LNCAP (cell line): ENCODE measurements at regions not wholly inside any gene's neighbourhood (a gene's known extent, or its start where the extent isn't known, plus 50 kb on each side); places are given as distances from the start of the nearest gene placed in this dataset.

Source experiments
- TF ChIP-seq, protein P1 (sequence below): fragments of 450-650 bp; IDR thresholded peaks from 2 replicates; pipeline ENCODE4 v1.5.1; 2017; ENCODE audit warnings: mild to moderate bottlenecking

DNA sequence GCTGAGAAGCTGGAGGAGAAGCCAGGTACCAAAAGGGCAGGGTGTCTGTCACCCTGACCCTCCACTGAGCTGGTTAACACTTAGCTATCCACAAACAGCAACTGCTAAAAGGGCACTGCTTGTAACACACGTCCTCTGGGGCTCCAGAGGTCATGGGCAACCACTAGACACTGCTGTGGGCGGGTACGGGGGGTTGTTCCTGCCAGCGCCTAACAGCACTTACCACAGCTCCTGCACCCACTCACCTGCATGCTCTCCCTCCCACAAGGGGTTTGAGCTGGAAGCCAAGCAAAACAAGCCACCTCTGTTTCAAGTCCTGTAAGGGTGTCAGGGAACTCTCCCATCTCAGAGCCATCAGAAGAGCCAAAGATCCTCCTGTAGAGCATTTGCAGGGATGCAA, 407.6 kb downstream of the MFSD1 start:
- TF ChIP-seq, protein P1, sequence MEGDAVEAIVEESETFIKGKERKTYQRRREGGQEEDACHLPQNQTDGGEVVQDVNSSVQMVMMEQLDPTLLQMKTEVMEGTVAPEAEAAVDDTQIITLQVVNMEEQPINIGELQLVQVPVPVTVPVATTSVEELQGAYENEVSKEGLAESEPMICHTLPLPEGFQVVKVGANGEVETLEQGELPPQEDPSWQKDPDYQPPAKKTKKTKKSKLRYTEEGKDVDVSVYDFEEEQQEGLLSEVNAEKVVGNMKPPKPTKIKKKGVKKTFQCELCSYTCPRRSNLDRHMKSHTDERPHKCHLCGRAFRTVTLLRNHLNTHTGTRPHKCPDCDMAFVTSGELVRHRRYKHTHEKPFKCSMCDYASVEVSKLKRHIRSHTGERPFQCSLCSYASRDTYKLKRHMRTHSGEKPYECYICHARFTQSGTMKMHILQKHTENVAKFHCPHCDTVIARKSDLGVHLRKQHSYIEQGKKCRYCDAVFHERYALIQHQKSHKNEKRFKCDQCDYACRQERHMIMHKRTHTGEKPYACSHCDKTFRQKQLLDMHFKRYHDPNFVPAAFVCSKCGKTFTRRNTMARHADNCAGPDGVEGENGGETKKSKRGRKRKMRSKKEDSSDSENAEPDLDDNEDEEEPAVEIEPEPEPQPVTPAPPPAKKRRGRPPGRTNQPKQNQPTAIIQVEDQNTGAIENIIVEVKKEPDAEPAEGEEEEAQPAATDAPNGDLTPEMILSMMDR: no peak

DNA sequence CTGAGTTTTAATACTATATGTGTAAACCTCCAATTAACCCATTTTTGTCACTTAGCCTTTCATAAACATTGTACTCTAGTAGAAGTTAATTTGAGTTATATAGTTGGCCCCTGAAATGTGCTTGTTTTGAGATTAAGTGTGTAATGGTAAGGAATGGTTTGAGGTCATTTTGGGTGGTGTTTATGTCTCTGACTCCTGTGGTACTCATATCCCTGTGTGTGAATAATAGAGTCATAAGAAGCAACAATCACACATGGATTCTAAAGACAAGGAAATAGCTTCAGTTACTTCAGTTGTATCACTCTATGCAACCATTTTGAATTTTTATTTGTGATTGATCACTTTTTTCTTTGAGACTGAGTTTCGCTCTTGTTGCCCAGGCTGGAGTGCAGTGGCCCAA, 408.5 kb downstream of the MFSD1 start:
- TF ChIP-seq, protein P1: no peak

DNA sequence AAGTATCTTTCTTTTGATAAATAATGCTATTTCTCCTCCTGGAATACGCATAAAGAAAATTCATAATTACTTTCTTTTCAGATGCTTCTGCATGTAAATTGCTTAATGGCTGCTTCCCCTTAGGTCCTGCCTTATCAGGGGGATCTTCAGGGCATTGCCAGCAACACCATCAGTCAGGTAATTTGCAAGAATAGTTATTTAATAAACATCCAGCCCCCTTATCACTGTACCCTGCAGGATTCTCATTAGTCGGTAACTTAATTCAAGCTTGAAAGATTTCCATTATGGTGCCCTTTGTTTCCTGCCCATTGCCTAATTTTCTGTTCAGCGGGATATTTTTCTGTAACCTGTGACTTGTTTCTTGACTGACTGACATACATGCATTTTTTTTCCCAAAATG, 414.5 kb downstream of the MFSD1 start:
- TF ChIP-seq, protein P1: no peak

DNA sequence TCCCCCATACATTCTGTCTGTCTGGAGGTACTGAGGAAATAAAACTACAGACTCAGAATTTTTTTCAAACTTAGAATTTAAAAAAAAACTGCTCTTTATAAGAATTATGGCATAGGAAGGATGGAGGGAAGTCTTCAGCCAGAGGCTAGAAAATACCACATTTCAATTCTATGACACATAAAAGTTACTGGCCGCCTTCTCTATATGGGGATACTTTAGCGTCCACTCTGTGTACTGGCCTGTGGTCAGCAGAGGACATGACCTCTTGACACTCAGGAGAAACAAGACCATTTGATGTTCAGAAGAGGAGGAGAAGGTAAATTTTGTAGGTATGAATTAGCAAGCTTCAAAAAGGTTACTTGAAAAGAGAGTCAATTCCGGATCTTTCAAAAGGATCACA, 417.4 kb downstream of the MFSD1 start:
- TF ChIP-seq, protein P1: no peak

DNA sequence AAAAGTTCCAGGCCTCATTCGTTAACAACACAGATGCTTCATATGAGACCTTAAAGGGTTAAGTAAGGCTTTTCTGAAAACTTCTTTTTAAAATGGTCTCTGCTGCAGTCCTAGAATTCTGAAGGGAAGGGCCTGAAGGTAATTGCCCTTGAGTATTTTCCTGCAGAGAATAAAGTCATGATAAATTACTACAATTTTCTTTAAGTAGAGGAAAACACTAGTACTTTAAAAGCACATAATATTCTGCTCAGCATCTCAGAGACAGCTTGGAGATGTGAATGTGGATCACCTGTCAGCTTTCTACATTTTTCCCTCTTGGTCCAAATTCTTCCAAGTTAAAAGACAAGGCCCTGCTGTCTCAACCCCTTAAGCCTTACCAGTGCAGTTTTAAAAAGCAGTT, 419.5 kb downstream of the MFSD1 start:
- TF ChIP-seq, protein P1: no peak

DNA sequence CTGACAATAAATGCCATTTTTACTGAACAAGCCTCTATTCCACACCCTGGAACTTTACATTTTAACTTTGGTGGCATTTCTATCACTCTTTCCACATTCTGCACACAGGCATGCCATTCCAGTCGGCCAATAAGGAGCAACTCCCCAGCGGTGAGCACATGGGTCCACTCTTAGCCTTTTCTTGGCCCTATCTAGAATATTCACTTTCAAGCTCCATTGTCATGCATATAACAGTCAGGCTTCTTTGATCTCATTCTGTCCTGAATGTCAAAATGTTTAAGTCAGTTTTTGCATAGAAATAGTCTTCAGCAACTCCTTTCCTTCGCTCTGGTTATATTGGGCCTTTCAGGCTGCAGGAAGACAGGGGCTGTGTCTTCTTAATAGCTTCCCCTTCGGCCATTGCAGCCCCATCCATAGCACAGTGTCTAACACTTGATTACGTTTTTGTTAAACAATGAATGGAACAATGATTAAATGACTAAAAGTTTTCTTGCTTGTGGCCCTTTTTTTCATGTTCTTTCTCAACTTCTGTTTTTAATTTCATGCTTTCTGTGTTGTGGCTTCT, 427.3 kb downstream of the MFSD1 start:
- TF ChIP-seq, protein P1: no peak

DNA sequence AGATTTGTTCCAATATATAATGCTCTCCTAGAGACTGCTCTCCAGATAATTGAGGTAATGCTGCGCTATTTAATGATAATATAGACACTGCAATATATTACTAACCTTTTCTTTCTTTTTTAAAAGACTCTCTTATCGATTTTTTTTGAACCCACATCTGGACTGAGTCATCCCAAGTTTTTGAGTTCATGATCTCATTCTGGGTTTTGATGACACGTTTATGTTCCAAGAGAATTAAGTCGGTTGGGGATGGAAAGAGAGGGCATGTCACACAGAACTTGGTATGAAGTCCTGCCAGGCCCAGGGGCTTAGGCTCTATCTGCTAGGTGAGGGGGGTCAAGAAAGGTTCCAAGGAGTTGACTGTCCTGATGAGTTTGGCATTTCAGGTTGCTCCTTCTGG, 431.1 kb downstream of the MFSD1 start:
- TF ChIP-seq, protein P1: no peak

DNA sequence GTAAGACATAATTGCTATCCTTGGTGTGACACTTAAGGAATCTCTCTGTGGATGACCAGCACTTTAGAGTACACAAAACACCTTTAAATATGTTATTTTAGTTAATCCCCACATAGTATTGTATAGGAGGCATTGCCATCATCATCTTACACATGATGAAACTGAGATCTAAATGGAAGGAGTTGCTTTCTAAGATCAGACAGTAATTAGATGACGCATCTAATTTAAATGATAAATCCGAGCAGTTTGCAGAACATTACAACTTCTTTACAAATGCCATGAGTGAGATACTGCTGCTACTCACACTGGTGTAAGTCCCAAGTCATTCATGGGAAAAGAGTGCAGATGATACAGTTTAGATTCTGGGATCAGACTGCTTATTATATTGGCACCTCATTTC, 431.9 kb downstream of the MFSD1 start:
- TF ChIP-seq, protein P1: no peak
